Stimulated activated CD4-positive, alpha-beta T cell treated with anti-CD3 and anti-CD28 coated beads, Interleukin-4, amount 100 ng/mL, for 48 hours (primary cell): ENCODE measurements at regions not wholly inside any gene's neighbourhood (a gene's known extent, or its start where the extent isn't known, plus 50 kb on each side); places are given as distances from the start of the nearest gene placed in this dataset.

ENCODE experiments used
- DNase-seq, 2 donors: peaks; one replicate each; pipeline ENCODE4 v3.0.0-alpha.2; 2020; ENCODE audit warnings: low read depth in 2 of 2

- no peak for DNase-seq
Measured at GRCh38 chr11:32317643-32318042, 117.7 kb downstream of the WT1 start.

- DNase-seq = no peak
Measured at GRCh38 chr11:32318071-32319055, 117.0 kb downstream of the WT1 start.

DNA sequence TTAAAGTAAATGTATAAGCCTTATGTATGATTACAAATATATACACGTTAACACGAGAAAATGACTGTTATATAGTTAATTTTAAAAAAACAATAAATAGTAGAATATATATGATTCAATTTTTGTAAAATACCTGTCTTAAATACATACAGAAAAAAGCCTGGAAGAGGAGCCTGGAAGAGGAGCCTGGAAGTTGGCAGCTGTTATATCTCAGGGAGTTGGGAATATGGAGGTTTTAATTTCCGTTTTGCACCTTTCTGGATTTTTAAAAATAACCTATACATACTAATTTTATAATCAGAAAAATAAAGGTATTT lies 111.6 kb downstream of the WT1 start:
- DNase-seq = no peak

DNA sequence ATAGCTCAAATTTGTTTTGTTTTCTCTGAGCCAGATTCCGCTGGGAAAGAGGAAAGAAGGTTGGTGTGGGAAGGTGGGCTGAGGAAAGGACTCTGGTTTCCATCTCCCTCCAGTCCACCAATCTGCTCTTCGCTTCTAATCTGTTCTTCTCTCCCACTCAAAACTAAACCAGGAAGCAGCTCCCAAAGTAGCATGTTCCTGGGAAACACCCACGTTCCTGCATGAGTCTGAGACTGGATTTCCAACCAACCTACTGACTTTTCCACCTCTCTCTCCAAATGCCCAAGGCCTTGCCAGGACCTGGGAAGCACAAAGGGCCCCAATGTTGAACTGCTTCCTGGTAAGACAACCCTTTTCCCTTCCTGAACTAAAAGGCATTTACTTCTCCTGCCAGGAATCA lies 110.2 kb downstream of the WT1 start:
- no peak for DNase-seq

DNA sequence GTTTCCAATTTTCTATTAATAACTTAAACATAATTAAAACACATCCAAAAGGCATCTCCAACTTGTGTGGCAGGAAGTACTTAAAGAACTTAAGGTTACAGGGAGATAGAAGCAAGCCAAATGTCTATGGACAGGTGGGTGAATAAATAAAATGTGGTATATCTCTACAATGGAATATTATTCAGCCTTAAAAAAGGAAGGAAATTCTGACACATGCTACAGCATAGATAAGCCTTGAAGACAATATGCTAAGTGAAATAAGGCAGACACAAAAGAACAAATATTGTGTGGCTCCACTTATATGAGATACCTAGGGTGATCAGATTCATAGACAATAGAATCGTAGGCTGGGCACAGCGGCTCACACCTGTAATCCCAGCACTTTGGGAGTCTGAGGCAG lies 109.6 kb downstream of the WT1 start:
- DNase-seq = no peak

GRCh38 chr11:32326522-32326921 lies 108.8 kb downstream of the WT1 start:
- DNase-seq = no peak

- DNase-seq = no peak
Measured at GRCh38 chr11:32328392-32328791, 106.9 kb downstream of the WT1 start.

- DNase-seq = no peak
Measured at GRCh38 chr11:32331098-32331497, 104.2 kb downstream of the WT1 start.

- no peak for DNase-seq
Measured at GRCh38 chr11:32331792-32332191, 103.5 kb downstream of the WT1 start.

DNA sequence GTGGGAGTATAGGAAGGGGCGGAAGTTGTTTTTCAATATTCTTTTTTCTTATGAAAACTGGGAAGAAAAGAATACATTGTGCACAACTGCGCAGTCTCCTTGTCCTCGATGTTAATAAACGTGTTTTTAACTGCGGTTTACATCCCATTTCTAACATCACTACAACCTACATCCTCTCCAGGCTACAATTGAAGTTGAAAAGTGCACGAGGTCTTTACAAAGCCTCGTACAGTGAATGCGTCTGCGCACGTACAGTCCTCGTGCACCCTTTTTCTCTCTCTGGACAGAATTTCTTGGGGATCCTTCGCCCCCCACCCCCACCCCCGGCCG lies 102.4 kb downstream of the WT1 start:
- no peak for DNase-seq

DNA sequence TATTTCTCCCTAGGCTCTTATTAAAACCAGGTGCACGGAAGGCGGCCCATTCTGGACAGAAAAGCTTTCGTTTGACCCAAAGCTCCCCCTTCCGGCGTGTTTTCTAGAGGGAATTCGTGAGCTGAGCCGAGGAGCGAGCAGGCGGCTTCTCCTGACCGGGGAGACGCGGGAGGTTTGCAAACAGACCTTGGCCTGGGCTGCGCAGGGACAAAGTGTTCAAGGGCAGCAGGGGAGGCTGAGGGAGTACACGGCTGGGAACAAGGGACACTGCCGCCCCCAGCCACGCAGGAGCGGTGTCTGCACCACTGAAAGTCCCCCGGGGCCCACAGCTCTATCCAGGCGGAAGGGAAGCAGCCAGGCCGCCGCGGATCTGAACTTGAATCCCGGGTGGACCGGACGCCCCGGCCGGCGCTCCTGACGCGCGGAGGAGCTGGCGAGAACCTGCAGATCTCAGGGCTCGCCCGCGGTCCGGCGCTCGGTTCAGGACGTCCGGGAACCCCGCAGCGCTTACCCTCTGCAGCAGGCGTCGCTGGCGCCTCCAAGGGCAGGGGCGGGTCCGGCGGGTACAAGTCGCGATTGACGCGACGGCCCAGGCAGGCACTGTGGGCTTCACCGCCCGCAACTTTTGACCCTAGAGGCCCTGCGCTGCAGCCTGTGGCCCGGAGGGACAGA lies 101.9 kb downstream of the WT1 start:
- DNase-seq = peak; percentile 10 to 26

DNA sequence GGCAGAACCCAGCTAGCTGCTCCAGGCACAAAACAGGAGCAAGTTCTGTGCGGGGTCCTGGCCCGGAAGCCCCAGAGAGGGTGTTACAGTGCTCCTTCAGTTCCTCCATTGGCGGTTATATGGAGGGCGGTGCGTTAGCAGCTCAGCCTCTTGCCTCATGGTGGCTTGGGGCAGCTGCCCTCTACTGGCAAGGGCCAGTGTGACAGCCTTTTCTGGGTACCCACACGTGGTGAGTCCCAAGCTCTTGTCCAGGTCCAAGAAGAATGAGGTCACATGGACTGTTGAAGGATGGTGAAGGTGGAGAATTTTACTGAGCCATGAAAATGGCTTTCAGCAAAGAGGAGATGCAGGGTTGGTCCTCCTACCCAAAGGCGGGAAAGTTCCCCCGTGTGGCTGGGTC lies 100.5 kb downstream of the WT1 start:
- peak; percentile 24 to 26 for DNase-seq
